ENCODE measurements at regions not wholly inside any gene's neighbourhood (a gene's known extent, or its start where the extent isn't known, plus 50 kb on each side); places are given as distances from the start of the nearest gene placed in this dataset.

DNA sequence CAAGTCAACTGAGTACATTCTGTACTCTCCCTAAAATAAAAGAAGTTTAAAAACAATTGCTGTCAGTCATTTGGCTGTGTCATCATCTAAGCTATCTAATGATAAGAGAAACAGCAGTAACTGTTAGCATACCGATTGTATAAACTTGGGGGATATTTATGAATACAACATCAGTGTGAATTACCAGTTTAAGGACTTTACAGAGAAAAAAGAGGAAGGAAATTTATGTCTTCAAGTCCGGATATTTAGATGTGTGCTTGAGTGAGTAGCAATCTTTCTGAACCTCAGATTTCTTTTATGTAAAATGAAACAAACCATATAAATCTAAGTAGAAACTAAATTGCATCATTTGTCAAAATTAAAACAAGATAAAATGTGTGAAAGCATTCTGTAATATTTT, 1557.0 kb downstream of the MRPL39 start:
- no peak for FAIRE-seq
- H3K9me3 ChIP-seq (replicated peaks; ENCODE audit: control insufficient read depth, insufficient read depth, low read length): no peaks in the 10 kb centered on the region

More for the DNA sequence above, 1557.0 kb downstream of the MRPL39 start:
- Histone ChIP-seq H3K4me2 (ENCODE audit: insufficient read depth, low read length) (no peak overlapping the region), H2AFZ (ENCODE audit: low read depth, low read length) (no peak overlapping the region), H4K20me1 (replicated peaks; ENCODE audit: control insufficient read depth, extremely low read depth, insufficient read depth, low read length) (no peaks in the 10 kb centered on the region), H3K4me1 (ENCODE audit: control insufficient read depth, extremely low read depth, insufficient read depth, low read length) (peaks cover 12% of the 10 kb centered on the region), H3K36me3 (ENCODE audit: control insufficient read depth in 2 of 2, extremely low read depth in 1 of 2, insufficient read depth in 2 of 2, low read length in 2 of 2) (no peaks in the 10 kb centered on the region), H3K27me3 (ENCODE audit: control insufficient read depth in 2 of 2, insufficient read depth in 2 of 2, low read length in 2 of 2) (no peaks in the 10 kb centered on the region), H3K9me1 (replicated peaks; ENCODE audit: control insufficient read depth, extremely low read depth, insufficient read depth, low read length) (no peaks in the 10 kb centered on the region), H3K9ac (replicated peaks; ENCODE audit: extremely low read depth, insufficient read depth, low read length) (no peak overlapping the region), H3K27ac (ENCODE audit: insufficient read depth, low read depth, low read length) (no peak overlapping the region), H3K79me2 (ENCODE audit: control insufficient read depth, insufficient read depth, low read length) (no peaks in the 10 kb centered on the region), H3K4me3 (replicated peaks in 1 of 3; ENCODE audit: insufficient read depth in 1 of 3, low read depth in 1 of 3, low read length in 3 of 3) (no peak overlapping the region)
- intact Hi-C loops (cut with micrococcal nuclease): no loop called here
- dilution Hi-C loops (cut with MboI; ENCODE audit: extremely low pct_ligation_motif_present, low sequenced_read_pairs): no loop called here
- no TSS peak for BruUV-seq (replicated peaks)
- ChIA-PET CTCF (no interaction called here), POLR2A (no interaction called here)
- no peak for DNase-seq (ENCODE audit: low read depth, low spot score)
- TF ChIP-seq EZH2 (IDR thresholded peaks at IDR 0.05; ENCODE audit: borderline replicate concordance, low read depth, low read length, severe bottlenecking) (no peak), FOS (IDR thresholded peaks at IDR 0.05; ENCODE audit: borderline replicate concordance, insufficient read depth, low read length) (no peak), POLR2A (IDR thresholded peaks at IDR 0.05; ENCODE audit: low read depth, low read length) (no peak), MYC (IDR thresholded peaks at IDR 0.05; ENCODE audit: low read depth, low read length) (no peak), JUN (IDR thresholded peaks at IDR 0.05; ENCODE audit: borderline replicate concordance, insufficient read depth, insufficient read length, low read depth) (no peak), POLR2AphosphoS5 (IDR thresholded peaks at IDR 0.05; ENCODE audit: insufficient read depth, low read depth, low read length) (no peak), GATA2 (IDR thresholded peaks at IDR 0.05; ENCODE audit: insufficient read depth, insufficient read length, low read depth, low read length) (no peak)
- TF ChIP-seq, protein P1, sequence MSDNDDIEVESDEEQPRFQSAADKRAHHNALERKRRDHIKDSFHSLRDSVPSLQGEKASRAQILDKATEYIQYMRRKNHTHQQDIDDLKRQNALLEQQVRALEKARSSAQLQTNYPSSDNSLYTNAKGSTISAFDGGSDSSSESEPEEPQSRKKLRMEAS (IDR thresholded peaks at IDR 0.05; ENCODE audit: insufficient read depth, insufficient read length): no peak
- TF ChIP-seq, protein P2, sequence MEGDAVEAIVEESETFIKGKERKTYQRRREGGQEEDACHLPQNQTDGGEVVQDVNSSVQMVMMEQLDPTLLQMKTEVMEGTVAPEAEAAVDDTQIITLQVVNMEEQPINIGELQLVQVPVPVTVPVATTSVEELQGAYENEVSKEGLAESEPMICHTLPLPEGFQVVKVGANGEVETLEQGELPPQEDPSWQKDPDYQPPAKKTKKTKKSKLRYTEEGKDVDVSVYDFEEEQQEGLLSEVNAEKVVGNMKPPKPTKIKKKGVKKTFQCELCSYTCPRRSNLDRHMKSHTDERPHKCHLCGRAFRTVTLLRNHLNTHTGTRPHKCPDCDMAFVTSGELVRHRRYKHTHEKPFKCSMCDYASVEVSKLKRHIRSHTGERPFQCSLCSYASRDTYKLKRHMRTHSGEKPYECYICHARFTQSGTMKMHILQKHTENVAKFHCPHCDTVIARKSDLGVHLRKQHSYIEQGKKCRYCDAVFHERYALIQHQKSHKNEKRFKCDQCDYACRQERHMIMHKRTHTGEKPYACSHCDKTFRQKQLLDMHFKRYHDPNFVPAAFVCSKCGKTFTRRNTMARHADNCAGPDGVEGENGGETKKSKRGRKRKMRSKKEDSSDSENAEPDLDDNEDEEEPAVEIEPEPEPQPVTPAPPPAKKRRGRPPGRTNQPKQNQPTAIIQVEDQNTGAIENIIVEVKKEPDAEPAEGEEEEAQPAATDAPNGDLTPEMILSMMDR (IDR thresholded peaks at IDR 0.05; ENCODE audit: extremely low read depth in 1 of 2, insufficient read depth in 1 of 2, low read depth in 1 of 2, low read length in 2 of 2): no peak

Measured in endothelial cell of umbilical vein (primary cell).